ENCODE measurements at regions not wholly inside any gene's neighbourhood (a gene's known extent, or its start where the extent isn't known, plus 50 kb on each side); places are given as distances from the start of the nearest gene placed in this dataset.
"Not testable (repeated sequence)": the region's sequence is repeated elsewhere in the genome, so short reads cannot be mapped to it uniquely, and the experiment has no call there.

DNA sequence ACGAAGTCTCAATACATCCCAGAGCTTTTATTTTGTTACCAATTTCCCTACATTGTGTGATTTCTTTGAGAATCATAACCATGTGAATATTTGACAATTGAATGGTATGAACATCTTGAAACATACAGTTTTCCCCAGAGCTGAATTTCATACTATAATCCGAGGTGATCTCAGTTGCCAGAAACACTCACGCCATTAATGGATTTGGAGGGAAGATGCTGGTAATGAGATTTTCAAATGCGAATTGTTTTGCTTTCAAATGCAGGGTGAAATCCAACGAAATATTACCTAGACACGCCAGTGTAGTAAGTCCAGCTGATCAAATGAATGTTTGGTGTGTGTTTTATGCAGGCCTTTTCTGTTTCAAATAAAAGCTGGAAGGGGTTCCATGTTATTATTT is 277.8 kb upstream of the CDH5 start:
- no peak for DNase-seq

DNA sequence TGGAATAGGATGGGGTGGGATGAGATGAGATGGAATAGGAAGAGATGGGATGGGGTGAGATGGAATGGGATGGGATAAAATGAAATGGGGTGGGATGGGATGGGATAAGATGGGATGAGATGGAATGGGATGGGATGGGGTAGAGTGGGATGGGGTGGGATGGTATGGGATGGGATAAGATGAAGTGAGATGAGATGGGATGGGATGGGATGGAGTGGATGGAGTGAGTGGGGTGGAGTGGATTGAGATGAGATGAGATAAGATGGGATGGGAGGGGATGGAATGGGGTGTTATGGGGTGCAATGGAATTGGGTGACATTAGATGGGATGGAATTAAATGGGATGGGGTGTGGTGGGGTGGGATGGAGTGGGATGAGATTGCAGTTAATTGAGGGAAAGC is 279.2 kb upstream of the CDH5 start:
- DNase-seq, result no peak

DNA sequence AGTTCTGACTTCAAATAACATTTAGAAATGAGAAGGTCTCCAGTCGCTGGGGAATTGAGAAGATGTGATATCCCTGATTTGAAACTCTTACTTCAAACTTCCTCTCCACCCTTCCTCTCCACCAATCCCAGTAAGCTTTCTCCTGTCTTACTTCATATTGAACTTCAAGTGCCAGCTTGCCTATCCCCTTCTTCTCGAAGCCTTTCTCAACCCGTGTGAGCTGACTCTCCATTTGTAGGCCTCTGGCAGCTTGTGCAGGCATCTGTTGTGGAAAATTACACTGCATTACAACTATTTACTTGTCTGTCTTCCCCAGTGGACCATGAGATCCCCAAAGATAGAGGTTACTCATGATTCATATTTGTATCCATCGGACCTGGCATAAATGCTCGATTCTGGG is 280.8 kb upstream of the CDH5 start:
- no peak for DNase-seq

DNA sequence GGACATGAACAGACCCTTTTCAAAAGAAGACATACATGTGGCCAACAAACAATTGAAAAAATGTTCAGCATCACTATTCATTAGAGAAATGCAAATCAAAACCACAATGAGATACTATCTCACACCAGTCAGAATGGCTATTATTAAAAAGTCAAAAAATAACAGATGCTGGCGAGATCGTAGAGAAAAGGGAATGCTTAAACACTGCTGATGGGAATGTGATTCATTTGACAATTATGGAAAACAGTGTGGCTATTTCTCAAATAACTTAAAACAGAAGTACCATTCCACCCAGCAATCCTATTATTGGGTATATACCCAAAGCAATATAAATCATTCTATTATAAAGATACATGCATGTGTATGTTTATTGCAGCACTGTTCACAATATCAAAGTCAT is 281.8 kb upstream of the CDH5 start:
- not testable (repeated sequence) for DNase-seq

DNA sequence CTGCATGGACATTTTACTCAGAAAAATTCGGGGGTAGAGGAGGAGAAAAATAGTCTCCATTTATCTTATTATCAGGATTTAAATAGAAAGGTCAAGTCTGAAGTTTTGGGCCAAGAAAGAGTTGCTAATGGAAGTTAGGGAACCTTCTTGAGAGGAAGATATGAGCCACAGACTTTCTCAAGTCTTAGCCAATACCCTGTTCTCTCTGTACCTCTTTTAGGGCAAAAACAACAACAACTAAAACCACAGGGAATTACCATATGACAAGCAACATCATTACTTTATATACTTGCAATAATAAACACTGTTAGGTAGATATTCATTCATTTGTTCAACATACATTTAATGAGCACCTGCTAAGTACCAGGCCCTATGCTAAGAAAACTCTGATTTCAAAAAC is 282.2 kb upstream of the CDH5 start:
- no peak for DNase-seq

DNA sequence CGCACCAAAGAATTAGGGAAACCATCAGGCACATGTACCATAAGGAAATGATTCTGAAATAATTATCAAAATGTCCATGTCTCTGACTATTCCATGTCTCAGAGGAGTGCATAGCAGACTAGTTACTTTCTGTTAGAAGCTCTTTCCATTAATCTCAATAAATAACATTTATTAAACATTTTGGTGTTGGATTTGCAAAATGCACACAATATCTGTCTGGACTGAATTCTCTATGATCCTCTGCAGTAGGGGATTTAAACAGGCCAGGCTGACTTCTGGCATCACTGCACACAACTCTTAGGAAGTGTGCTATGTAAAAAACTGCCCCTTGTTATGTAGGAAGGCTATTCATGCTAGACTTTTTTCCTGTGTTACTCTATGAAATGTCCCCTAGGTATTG is 283.3 kb upstream of the CDH5 start:
- no peak for DNase-seq

DNA sequence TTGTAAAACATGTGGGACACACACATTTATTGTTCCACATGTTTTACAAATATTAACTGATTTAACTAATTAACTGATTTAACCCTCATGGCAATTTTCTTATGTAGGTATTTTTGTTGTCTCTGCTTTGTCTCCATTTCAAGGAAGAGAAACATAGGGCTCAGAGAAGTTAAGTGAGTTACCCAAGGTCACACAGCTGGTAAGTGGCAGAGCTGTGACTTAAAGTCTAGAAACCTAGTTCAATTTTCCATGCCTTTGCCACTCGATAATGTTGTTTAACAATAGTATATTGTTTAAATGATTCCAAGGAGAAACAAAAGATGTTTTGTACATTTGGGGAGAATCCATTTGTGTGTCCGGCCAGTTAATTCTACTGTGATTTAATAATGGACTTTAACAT is 284.1 kb upstream of the CDH5 start:
- no peak for DNase-seq

DNA sequence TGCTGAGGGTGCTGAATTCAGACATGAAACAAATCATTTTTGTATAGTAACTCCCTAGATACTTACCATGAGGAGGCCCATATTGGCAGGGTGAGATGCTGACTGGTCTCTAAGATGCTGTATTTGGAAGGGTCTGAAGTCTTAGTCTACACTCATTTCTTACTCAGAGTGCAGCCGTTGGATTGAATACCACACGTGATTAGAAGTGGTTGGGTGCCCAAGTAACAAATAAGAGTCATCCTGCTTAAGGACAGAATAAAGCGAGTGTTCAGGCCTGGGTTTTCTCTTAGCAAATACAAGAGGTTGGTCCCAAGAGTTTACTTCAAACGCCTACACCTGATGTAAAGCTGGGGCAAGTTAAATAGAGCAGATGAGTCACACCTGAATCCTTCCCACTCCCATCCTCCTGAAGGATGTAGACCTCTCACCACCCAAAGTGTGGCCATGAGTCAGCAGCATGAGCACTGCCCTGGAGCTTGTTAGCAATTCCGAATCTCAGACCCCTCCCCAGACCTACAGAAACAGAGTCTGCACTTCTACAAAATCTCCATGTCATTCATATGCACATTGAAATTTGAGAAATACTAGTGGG is 284.6 kb upstream of the CDH5 start:
- no peak for DNase-seq

DNA sequence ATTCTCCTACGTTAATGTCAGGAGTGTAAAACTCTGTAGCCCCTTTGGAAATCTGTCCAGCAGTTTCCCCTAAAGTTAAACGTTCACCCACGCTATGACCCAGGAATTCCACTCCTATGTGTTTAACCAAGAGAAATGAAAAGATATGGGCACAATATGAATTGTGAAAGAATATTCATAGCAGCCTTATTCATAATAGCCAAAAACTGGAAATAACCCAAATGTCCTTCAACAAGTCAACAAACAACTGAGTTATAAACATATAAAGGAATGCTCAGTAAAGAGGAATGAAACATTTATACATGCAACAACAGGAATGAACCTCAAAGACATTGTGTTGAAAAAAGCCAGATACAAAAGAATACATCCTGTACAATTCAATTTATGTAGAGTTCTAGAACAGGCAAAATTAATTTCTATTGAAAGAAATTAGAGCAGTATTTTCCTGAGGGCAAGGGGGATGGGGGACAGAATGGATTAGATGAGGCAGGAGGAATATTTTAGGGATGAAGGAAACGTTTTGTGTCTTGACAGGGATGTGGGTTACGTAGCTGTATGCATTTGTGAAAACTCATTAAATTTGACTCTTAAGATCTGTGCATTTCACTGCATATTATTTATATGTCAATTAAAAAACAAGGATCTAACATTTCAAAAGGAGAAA is 286.7 kb upstream of the CDH5 start:
- DNase-seq, result no peak

DNA sequence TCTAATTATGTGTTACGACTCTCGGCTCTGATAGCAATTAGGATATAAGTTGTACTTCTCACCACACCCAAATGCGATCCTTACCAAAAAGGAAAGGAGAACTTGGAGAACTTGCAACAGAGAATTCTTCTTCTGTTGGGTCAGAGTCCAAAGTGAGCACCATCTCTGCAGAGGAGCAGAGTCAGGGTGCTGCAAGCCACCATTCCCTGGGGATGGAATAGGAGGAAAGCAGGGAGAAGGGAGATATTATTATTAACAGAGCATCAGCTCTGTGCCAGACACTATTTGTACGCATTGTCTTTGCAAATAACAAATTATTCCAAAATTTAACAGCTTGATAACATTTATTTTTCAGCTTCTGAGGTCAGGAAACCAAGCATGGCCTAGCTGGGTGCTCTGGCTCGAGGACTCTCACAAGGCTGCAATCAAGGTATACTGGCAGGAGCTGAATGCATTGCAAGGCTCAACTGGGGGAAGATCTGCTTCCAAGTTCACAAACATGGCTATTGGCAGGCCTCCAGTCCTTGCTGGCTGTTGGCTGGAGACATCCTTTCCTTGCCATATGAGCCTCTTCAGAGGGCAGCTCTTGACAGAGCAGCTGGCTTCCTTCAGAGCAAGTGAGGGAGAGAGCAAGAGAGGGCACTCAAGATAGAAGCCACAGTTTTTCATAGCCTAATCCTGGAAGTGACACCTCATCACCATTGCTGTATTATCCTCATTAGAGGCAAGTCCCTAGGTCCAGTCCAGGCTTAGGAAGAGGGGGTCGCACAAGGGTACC is 296.2 kb upstream of the CDH5 start:
- DNase-seq, result no peak

DNA sequence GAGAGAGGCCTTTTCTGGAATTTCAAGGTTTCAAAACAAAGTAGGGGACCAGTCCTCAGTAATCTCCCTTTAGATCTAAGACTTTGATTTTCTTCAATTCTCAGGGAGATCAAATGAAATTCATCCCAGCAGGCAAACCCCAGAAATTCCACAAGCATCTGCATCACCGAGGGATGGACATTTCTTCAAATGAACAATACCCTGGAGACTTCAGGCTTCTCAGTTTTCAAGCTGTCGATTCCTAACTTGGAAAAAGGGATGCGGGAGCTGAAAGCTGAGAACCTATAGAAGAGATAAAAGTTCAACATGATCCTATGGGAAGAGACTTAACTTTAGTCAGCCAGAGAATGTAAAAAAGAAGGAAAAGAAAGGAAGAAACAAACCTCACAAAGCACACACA is 296.9 kb upstream of the CDH5 start:
- DNase-seq, result no peak

DNA sequence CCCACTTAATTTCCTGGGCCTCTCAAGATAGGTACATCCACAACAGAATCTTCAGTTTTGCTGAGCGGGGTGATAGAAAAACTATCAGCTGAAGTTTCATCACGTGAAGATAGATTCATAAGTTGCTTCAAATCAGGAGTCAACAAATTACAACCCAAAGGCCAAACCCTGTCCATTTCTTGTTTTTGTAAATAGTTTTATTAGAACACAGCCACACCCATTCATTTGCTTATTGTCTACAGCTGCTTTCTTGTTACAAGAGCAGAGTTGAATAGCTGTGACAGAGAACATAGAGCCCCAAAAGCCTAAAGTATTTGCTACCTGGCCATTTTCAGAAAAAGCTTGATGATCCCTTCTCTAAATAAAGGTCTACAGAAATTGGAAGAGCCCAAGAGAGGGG is 300.1 kb upstream of the CDH5 start:
- no peak for DNase-seq

DNA sequence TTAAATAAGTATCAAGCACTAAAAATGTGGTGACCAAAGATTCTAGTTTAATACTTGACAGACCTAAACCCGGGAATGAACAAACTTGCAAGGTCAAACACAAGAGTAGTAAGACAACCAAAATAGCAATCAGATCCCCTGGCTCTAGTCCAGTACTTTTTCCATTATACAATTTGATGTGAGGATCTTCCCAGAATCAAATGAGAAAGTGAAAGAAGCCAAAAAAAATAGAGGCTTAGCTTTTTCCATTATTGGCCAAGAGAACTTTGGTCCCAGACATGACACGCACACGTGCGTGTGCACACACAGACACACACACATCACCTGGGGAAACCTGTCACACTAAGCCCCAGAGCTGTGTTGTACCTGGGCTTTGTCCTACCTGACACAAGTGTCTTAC is 300.6 kb upstream of the CDH5 start:
- DNase-seq, result no peak

DNA sequence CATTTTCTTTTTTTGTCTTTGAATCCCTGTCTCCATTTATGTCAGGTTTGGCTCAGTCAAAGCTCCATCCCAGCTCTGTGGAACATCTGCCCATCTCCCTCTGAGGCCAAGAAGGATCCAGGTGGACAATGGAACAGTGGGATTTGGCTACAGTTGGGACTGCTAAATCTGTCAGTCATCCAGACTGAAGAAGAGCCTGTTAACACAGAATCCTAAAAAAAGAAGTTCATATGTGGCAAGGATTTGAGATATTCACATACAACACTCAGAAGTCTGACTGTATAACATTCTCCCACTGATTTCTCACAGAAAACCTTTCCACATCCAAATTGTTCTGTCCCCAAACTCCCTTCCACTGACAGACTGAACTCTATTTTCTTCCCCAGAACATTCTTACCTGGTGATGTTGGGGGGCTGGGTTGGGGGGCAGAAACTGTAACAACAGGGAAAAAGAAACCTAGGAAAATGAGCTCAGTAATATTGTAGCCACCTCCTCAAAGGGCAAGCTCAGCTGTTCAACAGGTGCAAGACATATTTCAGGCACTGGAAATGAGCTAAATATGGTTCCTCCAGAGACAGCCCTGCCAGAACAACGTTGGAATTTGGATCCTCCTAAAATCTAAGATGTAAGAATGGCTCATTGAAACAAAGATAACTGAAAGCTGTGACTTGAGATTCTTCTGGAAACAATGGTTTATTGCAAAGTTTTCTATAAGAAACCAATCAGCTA is 301.5 kb upstream of the CDH5 start:
- no peak for DNase-seq

DNA sequence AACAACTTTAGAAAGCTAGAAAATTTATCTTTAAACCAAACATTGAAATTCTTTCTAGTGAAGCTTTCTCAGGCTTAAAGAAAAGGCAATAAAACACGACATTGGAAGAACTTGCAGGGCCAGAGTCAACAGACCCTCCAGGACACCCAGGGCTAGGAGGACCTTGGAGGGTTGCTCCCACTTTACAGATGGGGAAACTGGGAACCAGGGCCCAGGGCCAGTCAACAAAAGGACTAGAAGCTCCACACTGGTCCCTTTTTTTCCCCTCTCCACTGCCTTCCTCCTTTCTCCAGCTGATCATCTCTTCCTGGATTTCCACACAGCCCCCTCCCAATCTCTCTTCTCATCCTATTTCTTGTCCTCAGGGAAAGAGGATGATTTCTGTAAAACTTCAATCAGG is 307.7 kb upstream of the CDH5 start:
- DNase-seq, result no peak

DNA sequence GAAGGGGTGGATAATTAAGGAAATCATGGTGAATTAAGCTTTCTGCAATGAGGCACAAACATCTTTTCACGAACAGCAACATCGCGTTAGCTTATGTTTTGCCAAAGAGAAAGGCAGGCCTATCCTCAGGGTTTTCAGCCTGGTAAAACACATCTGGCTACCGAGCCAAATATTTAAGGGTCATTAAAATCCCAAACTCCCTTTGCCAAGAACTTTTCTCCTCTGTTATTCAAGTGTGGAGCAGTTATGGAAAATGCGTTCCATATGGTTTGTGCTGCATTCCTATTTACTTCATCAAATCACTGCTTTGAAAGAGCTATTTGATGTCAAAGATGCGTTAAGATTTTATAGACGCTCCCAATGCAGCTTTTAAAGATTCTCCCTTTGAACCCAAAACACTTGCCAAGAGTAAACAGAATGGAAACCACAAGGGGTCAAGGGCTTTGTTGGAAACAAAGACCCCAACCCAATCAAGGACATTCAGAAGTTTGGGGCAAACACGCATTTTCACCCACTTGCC is 308.3 kb upstream of the CDH5 start:
- no peak for DNase-seq

DNA sequence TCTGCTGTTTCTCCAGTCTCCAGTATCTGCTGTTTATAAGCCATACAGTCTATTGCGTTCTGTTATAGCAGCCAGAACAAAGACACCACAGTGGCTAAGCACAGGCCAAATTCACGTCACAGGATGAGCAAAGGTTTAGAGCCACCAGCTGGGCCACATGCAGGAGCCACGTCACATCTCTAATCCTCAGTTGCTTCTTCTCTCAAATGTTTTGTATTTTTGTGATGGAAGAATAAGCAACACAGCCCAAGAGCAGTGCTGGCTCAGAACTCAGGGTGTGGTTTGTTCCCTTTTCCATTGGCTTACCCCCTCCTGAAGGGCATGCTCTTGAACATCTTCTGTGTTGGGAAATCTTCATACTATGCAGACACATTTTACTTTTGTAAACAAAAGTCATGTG is 309.4 kb upstream of the CDH5 start:
- no peak for DNase-seq

DNA sequence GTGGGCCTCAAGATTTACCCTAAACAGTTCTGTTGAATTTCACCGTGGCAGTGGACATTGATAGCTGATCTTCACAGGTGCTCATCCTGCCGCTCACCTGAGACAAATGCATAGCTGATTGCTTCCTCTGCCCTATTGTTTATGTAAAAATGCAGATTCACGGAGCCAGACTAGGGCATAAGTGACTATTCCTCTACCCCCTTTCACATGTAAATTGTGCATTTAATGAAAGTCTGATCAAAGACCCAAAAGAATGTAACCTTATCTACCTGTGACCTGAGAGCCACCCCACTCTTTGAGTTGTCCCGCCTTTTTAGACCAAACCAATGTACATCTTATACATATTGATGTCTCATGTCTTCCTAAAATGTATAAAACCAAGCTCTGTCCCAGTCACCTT is 312.4 kb upstream of the CDH5 start:
- DNase-seq, result no peak

DNA sequence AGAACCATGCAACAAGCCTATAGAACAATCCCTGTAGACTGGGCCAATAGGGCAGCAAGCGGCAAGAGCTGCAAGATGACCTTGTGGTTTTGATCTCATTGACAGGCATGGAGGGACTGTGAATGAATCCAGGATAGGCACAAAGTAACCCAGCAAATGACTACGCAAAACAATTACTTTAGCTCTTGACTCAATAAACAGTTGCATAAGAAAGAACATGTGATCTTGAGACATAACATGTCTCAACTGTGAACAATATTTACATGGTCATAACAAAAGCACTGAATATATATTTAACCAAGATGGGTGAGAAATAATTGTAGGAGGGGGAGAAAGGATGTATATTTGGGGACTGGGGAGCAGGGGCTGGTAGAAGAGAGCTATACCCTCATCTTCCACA is 313.7 kb upstream of the CDH5 start:
- no peak for DNase-seq

DNA sequence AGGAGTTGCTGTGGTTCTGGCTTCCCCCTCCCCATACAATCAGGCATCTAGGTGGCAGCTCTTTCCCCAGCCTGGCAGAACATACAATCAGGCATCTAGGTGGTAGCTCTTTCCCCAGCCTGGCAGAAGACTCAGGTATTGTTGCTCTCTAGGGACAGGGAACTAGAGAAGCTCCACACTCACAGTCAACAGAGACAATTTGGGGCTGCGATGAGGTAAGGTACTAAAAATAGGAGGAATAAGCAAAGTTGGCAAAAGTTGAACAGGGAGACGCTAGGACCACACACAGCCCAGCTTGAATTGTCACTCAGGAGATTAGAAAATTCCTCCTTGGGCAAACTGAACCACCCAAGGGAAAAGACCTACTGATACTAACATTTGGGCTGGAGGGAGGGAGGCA is 315.5 kb upstream of the CDH5 start:
- DNase-seq, result no peak

DNA sequence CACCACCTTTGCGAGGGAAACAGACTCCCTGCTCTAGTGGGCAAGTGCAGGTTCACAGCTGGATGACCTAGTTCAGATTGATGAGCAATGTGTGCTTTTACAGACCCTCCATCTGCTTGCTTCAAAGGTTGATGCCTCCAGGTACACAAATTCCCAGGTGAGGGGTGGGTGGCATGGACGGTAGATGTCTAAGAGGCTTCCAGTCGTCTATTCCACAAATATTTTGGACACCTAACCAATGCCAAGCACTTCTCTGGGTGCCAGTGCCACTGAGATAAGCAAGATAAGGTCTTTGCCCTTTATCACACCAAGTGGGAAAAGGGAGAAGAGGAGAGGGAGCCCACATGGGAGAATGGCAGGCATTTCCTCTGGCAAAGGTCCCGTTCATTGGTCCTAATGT is 316.6 kb upstream of the CDH5 start:
- DNase-seq, result no peak

DNA sequence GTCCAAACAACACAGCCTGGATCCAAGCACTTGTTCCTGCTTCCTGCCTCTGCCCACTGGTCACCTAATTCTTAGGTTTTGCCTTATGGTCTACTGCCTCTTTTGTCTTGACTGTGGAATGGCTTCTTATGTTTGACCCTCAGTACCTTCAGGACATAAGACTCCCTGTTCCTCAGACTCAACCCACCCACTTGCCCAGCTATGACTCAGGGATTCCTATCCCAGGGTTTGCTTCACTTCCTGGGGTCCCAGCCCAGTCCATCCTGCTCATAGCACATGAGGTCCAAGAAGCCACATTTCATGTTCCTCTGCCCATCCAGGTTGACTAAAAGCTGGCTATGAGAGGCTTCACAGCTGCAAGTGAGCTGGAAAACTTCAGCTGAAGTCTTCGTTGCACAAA is 320.9 kb upstream of the CDH5 start:
- DNase-seq, result no peak

DNA sequence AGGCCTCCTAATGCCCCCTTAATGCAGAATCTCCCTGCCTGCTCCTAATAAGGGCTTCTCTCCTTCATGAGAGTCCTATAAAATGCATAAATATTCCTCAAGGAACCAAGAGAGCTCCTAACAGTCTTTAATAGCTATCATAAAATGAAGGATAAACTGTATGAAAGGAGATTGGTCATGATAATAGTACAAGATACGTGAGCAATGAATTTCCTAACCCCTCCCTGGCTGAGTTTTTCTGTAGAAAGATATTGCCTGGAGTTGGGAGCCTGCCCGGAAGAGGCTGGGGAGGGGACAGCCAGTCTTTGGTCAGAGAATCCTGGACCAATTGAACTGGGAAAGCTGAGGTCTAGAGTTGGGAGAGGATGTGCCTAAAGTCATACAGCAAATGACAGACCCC is 321.9 kb upstream of the CDH5 start:
- no peak for DNase-seq

DNA sequence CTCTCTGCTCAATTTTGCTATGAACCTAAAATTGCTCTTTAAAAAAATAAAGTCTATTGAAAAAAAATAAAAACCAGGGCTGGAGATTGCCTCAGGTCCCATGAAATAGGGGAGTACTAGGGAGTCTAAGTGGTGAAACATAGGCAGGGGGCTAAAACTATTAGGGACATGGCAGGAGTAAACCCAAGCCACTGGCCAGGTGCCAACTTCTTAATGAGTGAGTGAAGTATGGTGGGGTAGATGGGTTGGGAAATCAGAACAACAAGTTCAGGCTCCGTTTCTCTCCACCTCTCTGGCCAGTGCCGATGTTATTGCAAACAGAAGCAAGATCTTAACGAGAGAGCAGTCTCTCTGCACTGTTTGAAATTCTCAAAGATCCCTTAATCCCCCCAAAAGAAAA is 322.4 kb upstream of the CDH5 start:
- no peak for DNase-seq

All from retina (tissue), 1 donor.